ENCODE measurements at regions not wholly inside any gene's neighbourhood (a gene's known extent, or its start where the extent isn't known, plus 50 kb on each side); places are given as distances from the start of the nearest gene placed in this dataset.
"Not testable (repeated sequence)": the region's sequence is repeated elsewhere in the genome, so short reads cannot be mapped to it uniquely, and the experiment has no call there.

GRCh38 chr4:13903061-13903460 is 275.5 kb upstream of the BOD1L1 start:
- DNase-seq, result no peak

GRCh38 chr4:13903901-13904300 is 276.4 kb upstream of the BOD1L1 start:
- no peak for DNase-seq

GRCh38 chr4:13905543-13905942 is 278.0 kb upstream of the BOD1L1 start:
- DNase-seq, result no peak

GRCh38 chr4:13906727-13907126 is 279.2 kb upstream of the BOD1L1 start:
- DNase-seq, result no peak

GRCh38 chr4:13907255-13907751 is 279.8 kb upstream of the BOD1L1 start:
- DNase-seq, result no peak

GRCh38 chr4:13908455-13908854 is 280.9 kb upstream of the BOD1L1 start:
- DNase-seq, result no peak

GRCh38 chr4:13910556-13910955 is 283.0 kb upstream of the BOD1L1 start:
- no peak for DNase-seq

GRCh38 chr4:13911256-13911655 is 283.7 kb upstream of the BOD1L1 start:
- no peak for DNase-seq

- DNase-seq, result no peak
These were observed 285.0 kb upstream of the BOD1L1 start for GRCh38 chr4:13912436-13912925.

GRCh38 chr4:13912966-13913365 is 285.4 kb upstream of the BOD1L1 start:
- DNase-seq, result no peak

GRCh38 chr4:13917015-13917414 is 289.5 kb upstream of the BOD1L1 start:
- no peak for DNase-seq

GRCh38 chr4:13918110-13918509 is 290.6 kb upstream of the BOD1L1 start:
- no peak for DNase-seq

GRCh38 chr4:13918991-13919441 is 291.5 kb upstream of the BOD1L1 start:
- no peak for DNase-seq

GRCh38 chr4:13920111-13920875 is 292.8 kb upstream of the BOD1L1 start:
- DNase-seq, result no peak

GRCh38 chr4:13920901-13921300 is 293.4 kb upstream of the BOD1L1 start:
- DNase-seq, result no peak

- DNase-seq, result no peak
These were observed 294.3 kb upstream of the BOD1L1 start for GRCh38 chr4:13921805-13922204.

GRCh38 chr4:13922459-13922858 is 294.9 kb upstream of the BOD1L1 start:
- DNase-seq, result no peak

- DNase-seq, result no peak
These were observed 295.5 kb upstream of the BOD1L1 start for GRCh38 chr4:13922873-13923645.

- not testable (repeated sequence) for DNase-seq
These were observed 297.4 kb upstream of the BOD1L1 start for GRCh38 chr4:13924900-13925299.

GRCh38 chr4:13928214-13928613 is 300.7 kb upstream of the BOD1L1 start:
- DNase-seq, result no peak

GRCh38 chr4:13930155-13930554 is 302.6 kb upstream of the BOD1L1 start:
- DNase-seq, result no peak

- no peak for DNase-seq
These were observed 305.7 kb upstream of the BOD1L1 start for GRCh38 chr4:13933191-13933590.

GRCh38 chr4:13938299-13938698 is 310.8 kb upstream of the BOD1L1 start:
- no peak for DNase-seq

- no peak for DNase-seq
These were observed 313.4 kb upstream of the BOD1L1 start for GRCh38 chr4:13940921-13941320.
